SK-N-SH (cell line): ENCODE measurements at regions not wholly inside any gene's neighbourhood (a gene's known extent, or its start where the extent isn't known, plus 50 kb on each side); places are given as distances from the start of the nearest gene placed in this dataset.

ENCODE experiments used
- CTCF ChIA-PET: fragments of 300-600, 350-600 bp; formaldehyde crosslinking; extraction: SDS; loops from one replicate; lab custom pipeline; 2021; lab: Yijun Ruan, JAX
- POLR2A ChIA-PET: fragments of 350-600 bp; sonication (Branson Sonifier 250); formaldehyde crosslinking; extraction: SDS; loops from one replicate; lab custom pipeline; 2020; ENCODE audit warnings: antibody characterized with exemption, inconsistent platforms; lab: Yijun Ruan, JAX
- DNase-seq: peaks from one replicate; pipeline ENCODE4 v3.0.0; 2012
- H2AFZ ChIP-seq: fragments of 200-600 bp; sonication (generic); 2 replicates; pipeline ENCODE4 v1.8.1; 2016; ENCODE audit warnings: antibody characterized with exemption, mild to moderate bottlenecking, low read depth
- H3F3A ChIP-seq: fragments of 200-600 bp; sonication (generic); replicated peaks from 2 replicates; pipeline ENCODE3; 2016; ENCODE audit warnings: antibody characterized with exemption, mild to moderate bottlenecking; ENCODE audit not compliant: insufficient read depth
- H3K27ac ChIP-seq, 2 experiments: fragments of 200-500 bp in 1 of 2; fragments of 200-600 bp in 1 of 2; sonication (Bioruptor generic) in 1 of 2; sonication (generic), shearing (Covaris generic) in 1 of 2; 2 replicates each; pipeline versions ENCODE4 v1.5.1 to v1.6.1; 2014 to 2016; ENCODE audit warnings: low read depth in 2 of 2, inconsistent platforms in 1 of 2, low read length in 1 of 2, mild to moderate bottlenecking in 1 of 2, mixed read lengths in 1 of 2
- H3K27me3 ChIP-seq: fragments of 200-600 bp; sonication (generic), shearing (Covaris generic); 2 replicates; pipeline ENCODE4 v1.6.1; 2016; ENCODE audit warnings: mixed run types; ENCODE audit not compliant: insufficient read depth
- H3K36me3 ChIP-seq, 2 experiments: fragments of 200-500 bp in 1 of 2; fragments of 200-600 bp in 1 of 2; sonication (Bioruptor generic) in 1 of 2; sonication (generic) in 1 of 2; replicated peaks in 1 of 2; 2 replicates each; pipeline versions ENCODE3 to v1.5.1; 2014 to 2016; ENCODE audit warnings: low read length in 1 of 2, mild to moderate bottlenecking in 1 of 2; ENCODE audit not compliant: insufficient read depth in 2 of 2, control insufficient read depth in 1 of 2
- H3K4me1 ChIP-seq, 2 experiments: fragments of 200-500 bp in 1 of 2; fragments of 200-600 bp in 1 of 2; sonication (Bioruptor generic) in 1 of 2; sonication (generic), shearing (Covaris generic) in 1 of 2; 2 replicates each; pipeline versions ENCODE4 v1.5.1 to v1.6.1; 2014 to 2016; ENCODE audit warnings: low read depth in 1 of 2, low read length in 1 of 2, mixed run types in 1 of 2; ENCODE audit not compliant: insufficient read depth in 2 of 2, control insufficient read depth in 1 of 2
- H3K4me2 ChIP-seq: fragments of 200-600 bp; sonication (generic), shearing (Covaris generic); 2 replicates; pipeline ENCODE4 v1.6.1; 2017; ENCODE audit warnings: mixed run types
- H3K4me3 ChIP-seq, 2 experiments: fragments of 200-500 bp in 1 of 2; fragments of 200-600 bp in 1 of 2; sonication (Bioruptor generic) in 1 of 2; sonication (generic), shearing (Covaris generic) in 1 of 2; 2 replicates each; pipeline versions ENCODE4 v1.5.1 to v1.8.1; 2014 to 2016; ENCODE audit warnings: low read depth in 2 of 2, inconsistent platforms in 1 of 2, low read length in 1 of 2, mild to moderate bottlenecking in 1 of 2, mixed read lengths in 1 of 2, moderate library complexity in 1 of 2
- H3K79me2 ChIP-seq: fragments of 200-600 bp; sonication (generic); 2 replicates; pipeline ENCODE4 v1.8.1; 2017; ENCODE audit warnings: mild to moderate bottlenecking; ENCODE audit not compliant: insufficient read depth
- H3K9ac ChIP-seq: fragments of 200-600 bp; sonication (generic); 2 replicates; pipeline ENCODE4 v1.6.1; 2017; ENCODE audit warnings: mixed run types
- H3K9me2 ChIP-seq: fragments of 200-600 bp; sonication (generic); 2 replicates; pipeline ENCODE4 v1.6.1; 2017; ENCODE audit warnings: mixed run types
- H3K9me3 ChIP-seq: fragments of 200-600 bp; sonication (generic); 2 replicates; pipeline ENCODE4 v1.6.1; 2017; ENCODE audit warnings: mixed run types, mild to moderate bottlenecking, moderate library complexity
- H4K20me1 ChIP-seq: fragments of 200-600 bp; sonication (generic); 2 replicates; pipeline ENCODE4 v1.6.1; 2017; ENCODE audit warnings: mild to moderate bottlenecking, mixed run types; ENCODE audit not compliant: insufficient read depth
- ELF1 ChIP-seq: IDR thresholded peaks from 2 replicates; pipeline ENCODE4 v1.4.0; 2012
- EP300 ChIP-seq, 2 experiments: IDR thresholded peaks; 2 replicates each; pipeline versions ENCODE4 v1.4.0 to v1.6.1; 2012; ENCODE audit warnings: borderline replicate concordance in 1 of 2, low read depth in 1 of 2, low read length in 1 of 2
- FOXM1 ChIP-seq: IDR thresholded peaks from 2 replicates; pipeline ENCODE4 v1.4.0; 2012; ENCODE audit warnings: low read depth, mild to moderate bottlenecking
- GATA2 ChIP-seq: sonication (generic); formaldehyde crosslinking; IDR thresholded peaks from 2 replicates; pipeline ENCODE4 v1.5.0; 2020; ENCODE audit warnings: mild to moderate bottlenecking, missing genetic modification reagents
- JUND ChIP-seq: IDR thresholded peaks from 2 replicates; pipeline ENCODE4 v1.4.0; 2012
- NFIC ChIP-seq: IDR thresholded peaks from 2 replicates; pipeline ENCODE4 v1.4.0; 2012; ENCODE audit warnings: borderline replicate concordance
- NRF1 ChIP-seq: IDR thresholded peaks from 2 replicates; pipeline ENCODE4 v1.6.1; 2012; ENCODE audit warnings: low read depth, mild to moderate bottlenecking, low read length
- RCOR1 ChIP-seq: fragments of 150-350 bp; IDR thresholded peaks from 2 replicates; pipeline ENCODE4 v1.6.1; 2017; ENCODE audit warnings: antibody characterized with exemption, low read length
- RXRA ChIP-seq: IDR thresholded peaks from 2 replicates; pipeline ENCODE4 v1.4.0; 2012; ENCODE audit warnings: low read depth, mild to moderate bottlenecking, borderline replicate concordance
- TCF12 ChIP-seq: IDR thresholded peaks from 2 replicates; pipeline ENCODE4 v1.4.0; 2012
- TEAD4 ChIP-seq: IDR thresholded peaks from 2 replicates; pipeline ENCODE4 v1.4.0; 2012; ENCODE audit warnings: mild to moderate bottlenecking, borderline replicate concordance; ENCODE audit not compliant: insufficient read depth
- YY1 ChIP-seq: IDR thresholded peaks from 2 replicates; pipeline ENCODE4 v1.4.0; 2012; ENCODE audit warnings: low read depth, mild to moderate bottlenecking
- WGBS: methylation state at CpG from one replicate; pipeline ENCODE4 v1.1.6; 2017; ENCODE audit warnings: low lambda C conversion rate; 5-methylcytosine and 5-hydroxymethylcytosine counted together
- TF ChIP-seq, protein P1 (sequence below): IDR thresholded peaks from 2 replicates; pipeline ENCODE4 v1.6.1; 2012; ENCODE audit warnings: mild to moderate bottlenecking, low read depth, low read length, moderate library complexity
- TF ChIP-seq, protein P2 (sequence below): fragments of 200-600 bp; sonication (generic); IDR thresholded peaks from 2 replicates; pipeline ENCODE4 v1.6.1; 2017; ENCODE audit warnings: antibody characterized with exemption, mild to moderate bottlenecking, moderate library complexity
- TF ChIP-seq, protein P3 (sequence below): fragments of 150-350 bp; IDR thresholded peaks from 2 replicates; pipeline ENCODE4 v1.6.1; 2016; ENCODE audit warnings: mild to moderate bottlenecking, low read depth, low read length

DNA sequence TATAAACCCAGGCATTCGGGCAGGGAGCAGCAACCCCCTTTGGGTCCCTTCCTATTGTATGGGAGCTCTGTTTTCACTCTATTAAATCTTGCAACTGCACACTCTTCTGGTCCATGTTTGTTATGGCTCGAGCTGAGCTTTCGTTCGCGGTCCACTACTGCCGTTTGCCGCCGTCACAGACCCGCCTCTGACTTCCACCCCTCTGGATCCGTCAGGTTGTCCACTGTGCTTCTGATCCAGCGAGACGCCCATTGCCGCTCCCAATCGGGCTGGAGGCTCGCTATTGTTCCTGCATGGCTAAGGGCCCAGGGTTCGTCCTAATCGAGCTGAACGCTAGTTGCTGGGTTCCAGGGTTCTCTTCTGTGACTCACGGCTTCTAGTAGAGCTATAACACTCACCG is 111.3 kb downstream of the TMEM170B start (continued):
- no peak for TF ChIP-seq FOXM1
- no peak for TF ChIP-seq GATA2 (CRISPR knock-in tag)
- TF ChIP-seq, protein P1, sequence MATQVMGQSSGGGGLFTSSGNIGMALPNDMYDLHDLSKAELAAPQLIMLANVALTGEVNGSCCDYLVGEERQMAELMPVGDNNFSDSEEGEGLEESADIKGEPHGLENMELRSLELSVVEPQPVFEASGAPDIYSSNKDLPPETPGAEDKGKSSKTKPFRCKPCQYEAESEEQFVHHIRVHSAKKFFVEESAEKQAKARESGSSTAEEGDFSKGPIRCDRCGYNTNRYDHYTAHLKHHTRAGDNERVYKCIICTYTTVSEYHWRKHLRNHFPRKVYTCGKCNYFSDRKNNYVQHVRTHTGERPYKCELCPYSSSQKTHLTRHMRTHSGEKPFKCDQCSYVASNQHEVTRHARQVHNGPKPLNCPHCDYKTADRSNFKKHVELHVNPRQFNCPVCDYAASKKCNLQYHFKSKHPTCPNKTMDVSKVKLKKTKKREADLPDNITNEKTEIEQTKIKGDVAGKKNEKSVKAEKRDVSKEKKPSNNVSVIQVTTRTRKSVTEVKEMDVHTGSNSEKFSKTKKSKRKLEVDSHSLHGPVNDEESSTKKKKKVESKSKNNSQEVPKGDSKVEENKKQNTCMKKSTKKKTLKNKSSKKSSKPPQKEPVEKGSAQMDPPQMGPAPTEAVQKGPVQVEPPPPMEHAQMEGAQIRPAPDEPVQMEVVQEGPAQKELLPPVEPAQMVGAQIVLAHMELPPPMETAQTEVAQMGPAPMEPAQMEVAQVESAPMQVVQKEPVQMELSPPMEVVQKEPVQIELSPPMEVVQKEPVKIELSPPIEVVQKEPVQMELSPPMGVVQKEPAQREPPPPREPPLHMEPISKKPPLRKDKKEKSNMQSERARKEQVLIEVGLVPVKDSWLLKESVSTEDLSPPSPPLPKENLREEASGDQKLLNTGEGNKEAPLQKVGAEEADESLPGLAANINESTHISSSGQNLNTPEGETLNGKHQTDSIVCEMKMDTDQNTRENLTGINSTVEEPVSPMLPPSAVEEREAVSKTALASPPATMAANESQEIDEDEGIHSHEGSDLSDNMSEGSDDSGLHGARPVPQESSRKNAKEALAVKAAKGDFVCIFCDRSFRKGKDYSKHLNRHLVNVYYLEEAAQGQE: no peak
- no peak for TF ChIP-seq ELF1
- no peak for TF ChIP-seq NFIC
- no peak for TF ChIP-seq NRF1
- TF ChIP-seq YY1: no peak

DNA sequence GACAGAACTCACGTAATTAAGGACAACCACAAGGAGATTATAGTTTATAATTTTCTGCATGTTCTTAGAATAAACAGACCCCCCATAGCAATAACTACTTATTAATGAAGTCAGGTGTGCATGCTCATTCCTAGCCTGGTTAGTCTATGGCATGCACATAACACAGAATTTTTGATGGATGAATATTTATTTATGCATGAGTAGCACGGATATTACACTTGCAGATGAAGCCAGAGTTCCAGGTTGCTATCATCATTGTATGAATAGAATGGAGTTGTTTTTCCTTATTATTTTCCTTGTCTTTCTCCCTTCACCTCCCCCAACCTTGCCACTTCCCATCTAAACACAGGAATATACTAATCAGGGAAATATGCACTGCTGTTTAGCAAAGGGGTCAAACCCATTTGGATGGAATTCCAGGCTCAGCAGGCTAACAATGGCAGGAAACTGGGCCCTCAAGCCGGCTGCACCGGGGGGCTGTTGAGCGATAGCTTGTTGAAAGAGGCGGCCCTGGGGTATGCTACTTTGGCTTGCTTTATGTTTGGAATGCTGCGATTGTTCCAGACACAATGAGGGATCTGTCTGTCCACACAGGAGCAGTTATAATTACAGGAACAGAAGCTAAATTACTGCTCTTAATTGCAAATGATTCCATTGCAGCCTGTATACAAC is 112.6 kb downstream of the TMEM170B start:
- peak overlapping the region; percentile 22; the same call in 1 of the 2 replicates for H3K4me2 ChIP-seq

More for the DNA sequence above, 112.6 kb downstream of the TMEM170B start:
- H3K9me2 ChIP-seq: no peaks in the 10 kb centered on the region
- DNase-seq: no peak
- no peak overlapping the region for H3K4me3 ChIP-seq
- WGBS: 58% methylated on average over 7 of the region's 7 CpGs
- H3K27ac ChIP-seq: peak overlapping the region in 1 of 2 experiments; percentile 58; a peak in 3 of 4 replicates
- peak; percentile 37; the same call in 1 of the 2 replicates for TF ChIP-seq RXRA
- TF ChIP-seq TEAD4: peak; percentile 59; the same call in 1 of the 2 replicates
- TF ChIP-seq, protein P2, sequence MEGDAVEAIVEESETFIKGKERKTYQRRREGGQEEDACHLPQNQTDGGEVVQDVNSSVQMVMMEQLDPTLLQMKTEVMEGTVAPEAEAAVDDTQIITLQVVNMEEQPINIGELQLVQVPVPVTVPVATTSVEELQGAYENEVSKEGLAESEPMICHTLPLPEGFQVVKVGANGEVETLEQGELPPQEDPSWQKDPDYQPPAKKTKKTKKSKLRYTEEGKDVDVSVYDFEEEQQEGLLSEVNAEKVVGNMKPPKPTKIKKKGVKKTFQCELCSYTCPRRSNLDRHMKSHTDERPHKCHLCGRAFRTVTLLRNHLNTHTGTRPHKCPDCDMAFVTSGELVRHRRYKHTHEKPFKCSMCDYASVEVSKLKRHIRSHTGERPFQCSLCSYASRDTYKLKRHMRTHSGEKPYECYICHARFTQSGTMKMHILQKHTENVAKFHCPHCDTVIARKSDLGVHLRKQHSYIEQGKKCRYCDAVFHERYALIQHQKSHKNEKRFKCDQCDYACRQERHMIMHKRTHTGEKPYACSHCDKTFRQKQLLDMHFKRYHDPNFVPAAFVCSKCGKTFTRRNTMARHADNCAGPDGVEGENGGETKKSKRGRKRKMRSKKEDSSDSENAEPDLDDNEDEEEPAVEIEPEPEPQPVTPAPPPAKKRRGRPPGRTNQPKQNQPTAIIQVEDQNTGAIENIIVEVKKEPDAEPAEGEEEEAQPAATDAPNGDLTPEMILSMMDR: no peak
- no peak for TF ChIP-seq RCOR1
- no peak for TF ChIP-seq GATA2 (CRISPR knock-in tag)
- TF ChIP-seq TCF12: 0 out of 2 replicates have a peak, but pooled peaks have one; percentile 47
- peak in 1 of 2 experiments; percentile 62; a peak in 1 of 4 replicates for TF ChIP-seq EP300 (IDR thresholded peaks at IDR 0.05; ENCODE audit: borderline replicate concordance in 1 of 2, low read depth in 1 of 2, low read length in 1 of 2)
- TF ChIP-seq, protein P3, sequence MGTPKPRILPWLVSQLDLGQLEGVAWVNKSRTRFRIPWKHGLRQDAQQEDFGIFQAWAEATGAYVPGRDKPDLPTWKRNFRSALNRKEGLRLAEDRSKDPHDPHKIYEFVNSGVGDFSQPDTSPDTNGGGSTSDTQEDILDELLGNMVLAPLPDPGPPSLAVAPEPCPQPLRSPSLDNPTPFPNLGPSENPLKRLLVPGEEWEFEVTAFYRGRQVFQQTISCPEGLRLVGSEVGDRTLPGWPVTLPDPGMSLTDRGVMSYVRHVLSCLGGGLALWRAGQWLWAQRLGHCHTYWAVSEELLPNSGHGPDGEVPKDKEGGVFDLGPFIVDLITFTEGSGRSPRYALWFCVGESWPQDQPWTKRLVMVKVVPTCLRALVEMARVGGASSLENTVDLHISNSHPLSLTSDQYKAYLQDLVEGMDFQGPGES: no peak
- no peak for TF ChIP-seq ELF1
- TF ChIP-seq JUND: 0 out of 2 replicates have a peak, but pooled peaks have one; percentile 30
- H4K20me1 ChIP-seq: no peaks in the 10 kb centered on the region
- peaks cover 14% of the 10 kb centered on the region for H3F3A ChIP-seq
- ChIA-PET POLR2A (no interaction called here), CTCF (interaction anchor here (0.6 kb wide), 1 partner anchor 584 kb away, joined by 3 read pairs; no protein-coding TSS in a partner anchor)
- peaks cover 0 to 29% of the 10 kb centered on the region in 2 experiments; a peak in 3 of 4 replicates for H3K4me1 ChIP-seq
- peak overlapping the region; percentile 32; the same call in 1 of the 2 replicates for H3K9ac ChIP-seq
- no peaks in the 10 kb centered on the region for H3K36me3 ChIP-seq
- peak overlapping the region; percentile 27; the same call in 1 of the 2 replicates for H2AFZ ChIP-seq
- no peaks in the 10 kb centered on the region for H3K79me2 ChIP-seq
- H3K9me3 ChIP-seq: no peaks in the 10 kb centered on the region; the same call in 1 of the 2 replicates
- no peaks in the 10 kb centered on the region for H3K27me3 ChIP-seq
